HepG2 (cell line): ENCODE measurements at regions not wholly inside any gene's neighbourhood (a gene's known extent, or its start where the extent isn't known, plus 50 kb on each side); places are given as distances from the start of the nearest gene placed in this dataset.

Experiments used
- ATAC-seq: fragments of 200-7000 bp; cut with Tn5 transposase; 3 replicates; pipeline ENCODE4 v1.9.1; 2020; ENCODE audit warnings: mild to moderate bottlenecking, moderate library complexity
- BruUV-seq: library from RNA; stranded (reverse); fragments of 400-500 nt; replicated peaks from 2 replicates; lab custom pipeline; 2021; lab: Mats Ljungman, UMichigan
- CTCF ChIA-PET: fragments of 300-600 bp; formaldehyde crosslinking; extraction: SDS; loops from one replicate; lab custom pipeline; 2021; ENCODE audit warnings: low total read pairs, inconsistent platforms, low intra/inter-chr PET ratio; lab: Yijun Ruan, JAX
- POLR2A ChIA-PET: fragments of 350-600 bp; sonication (Branson Sonifier 250); formaldehyde crosslinking; loops from one replicate; lab custom pipeline; 2020; ENCODE audit warnings: antibody characterized with exemption, inconsistent platforms; lab: Yijun Ruan, JAX
- DNase-seq: peaks from one replicate; pipeline ENCODE4 v3.0.0-alpha.2; 2015; ENCODE audit warnings: low spot score
- FAIRE-seq: peaks from 3 replicates; lab custom pipeline; 2011; peaks lifted over from hg19 to GRCh38; lab: Jason Lieb, UNC
- H2AFZ ChIP-seq: one replicate; pipeline ENCODE4 v1.6.1; 2011; ENCODE audit warnings: low read length, inconsistent platforms
- H3K27ac ChIP-seq: fragments of 300-600 bp; 3 replicates; pipeline ENCODE4 v1.8.0; 2011; ENCODE audit warnings: mixed run types, mild to moderate bottlenecking, mixed read lengths, low read length, inconsistent platforms; ENCODE audit not compliant: insufficient read depth; ENCODE audit errors: extremely low read length
- H3K27me3 ChIP-seq, 2 experiments: fragments of 200-600 bp in 1 of 2; 2 replicates in 1 of 2; 3 replicates in 1 of 2; pipeline versions ENCODE4 v1.6.0 to v1.8.0; 2011; ENCODE audit warnings: low read length in 2 of 2, mild to moderate bottlenecking in 2 of 2, moderate library complexity in 2 of 2, inconsistent platforms in 1 of 2; ENCODE audit not compliant: insufficient read depth in 2 of 2, control insufficient read depth in 1 of 2
- H3K36me3 ChIP-seq, 2 experiments: fragments of 200-600 bp in 1 of 2; replicated peaks in 1 of 2; 2 replicates in 1 of 2; 3 replicates in 1 of 2; pipeline versions ENCODE4 v1.5.1 to v1.8.0; 2011; ENCODE audit warnings: low read length in 2 of 2, inconsistent platforms in 1 of 2; ENCODE audit not compliant: insufficient read depth in 2 of 2, control insufficient read depth in 1 of 2
- H3K4me1 ChIP-seq: 2 replicates; pipeline ENCODE4 v1.5.1; 2012; ENCODE audit warnings: low read length, inconsistent platforms; ENCODE audit not compliant: insufficient read depth
- H3K4me2 ChIP-seq: 2 replicates; pipeline ENCODE4 v1.6.0; 2011; ENCODE audit warnings: low read depth, low read length, inconsistent platforms
- H3K4me3 ChIP-seq, 3 experiments: fragments of 200-600 bp in 1 of 3; sonication (generic), shearing (Covaris generic) in 1 of 3; replicated peaks in 1 of 3; 2 replicates each; pipeline ENCODE4 v1.5.1; 2011 to 2016; ENCODE audit warnings: low read length in 3 of 3, inconsistent platforms in 2 of 3, low read depth in 2 of 3, mild to moderate bottlenecking in 2 of 3, control low read depth in 1 of 3, mixed read lengths in 1 of 3; ENCODE audit not compliant: insufficient read depth in 1 of 3
- H3K79me2 ChIP-seq: one replicate; pipeline ENCODE4 v1.6.1; 2011; ENCODE audit warnings: low read length, inconsistent platforms; ENCODE audit not compliant: insufficient read depth
- H3K9ac ChIP-seq: 2 replicates; pipeline ENCODE4 v1.6.0; 2011; ENCODE audit warnings: mild to moderate bottlenecking, low read depth, low read length, inconsistent platforms; ENCODE audit not compliant: insufficient read depth
- H3K9me3 ChIP-seq: 2 replicates; pipeline ENCODE4 v1.5.1; 2012; ENCODE audit warnings: mild to moderate bottlenecking, low read length
- H4K20me1 ChIP-seq: 2 replicates; pipeline ENCODE4 v1.6.0; 2011; ENCODE audit warnings: inconsistent platforms, mild to moderate bottlenecking, low read length, moderate library complexity; ENCODE audit not compliant: insufficient read depth
- ERF ChIP-seq: IDR thresholded peaks from 2 replicates; pipeline ENCODE4 v1.6.1; 2018; ENCODE audit warnings: missing biosample characterization, missing genetic modification reagents
- HMGXB4 ChIP-seq, 2 experiments: sonication (generic) in 1 of 2; formaldehyde crosslinking in 1 of 2; IDR thresholded peaks; 2 replicates each; pipeline versions ENCODE4 v1.4.0 to v1.6.1; 2018 to 2020; ENCODE audit warnings: missing genetic modification reagents in 2 of 2, borderline replicate concordance in 1 of 2, low read depth in 1 of 2, mild to moderate bottlenecking in 1 of 2, missing biosample characterization in 1 of 2
- MBNL3 ChIP-seq: fragments of 250-450 bp; sonication (Bioruptor Pico); conservative IDR thresholded peaks from 2 replicates; pipeline ENCODE4 v1.8.0; 2022; ENCODE audit warnings: mild to moderate bottlenecking, inconsistent platforms
- MEIS2 ChIP-seq: sonication (generic); formaldehyde crosslinking; IDR thresholded peaks from 2 replicates; pipeline ENCODE4 v1.9.0; 2021; ENCODE audit warnings: mild to moderate bottlenecking, missing genetic modification reagents
- MLLT10 ChIP-seq: sonication (generic); formaldehyde crosslinking; IDR thresholded peaks from 2 replicates; pipeline ENCODE4 v1.4.0; 2020; ENCODE audit warnings: missing genetic modification reagents
- REPIN1 ChIP-seq: sonication (generic); formaldehyde crosslinking; IDR thresholded peaks from 2 replicates; pipeline ENCODE4 v1.8.0; 2022; ENCODE audit warnings: missing genetic modification reagents, low read depth, mild to moderate bottlenecking, borderline replicate concordance
- ZNF205 ChIP-seq: IDR thresholded peaks from 2 replicates; pipeline ENCODE4 v1.6.1; 2018; ENCODE audit warnings: missing biosample characterization, missing genetic modification reagents
- ZNF207 ChIP-seq: fragments of 450-650 bp; IDR thresholded peaks from 2 replicates; pipeline ENCODE4 v1.6.1; 2016; ENCODE audit warnings: antibody characterized with exemption, borderline replicate concordance
- ZNF703 ChIP-seq: sonication (generic); formaldehyde crosslinking; IDR thresholded peaks from 2 replicates; pipeline ENCODE4 v1.5.1; 2020; ENCODE audit warnings: missing genetic modification reagents, mild to moderate bottlenecking, moderate library complexity, borderline replicate concordance
- ZNF766 ChIP-seq: sonication (generic); formaldehyde crosslinking; IDR thresholded peaks from 2 replicates; pipeline ENCODE4 v1.5.0; 2020; ENCODE audit warnings: missing genetic modification reagents, borderline replicate concordance
- ZNF782 ChIP-seq: sonication (generic); formaldehyde crosslinking; IDR thresholded peaks from 2 replicates; pipeline ENCODE4 v1.4.0; 2020; ENCODE audit warnings: missing genetic modification reagents, mild to moderate bottlenecking, borderline replicate concordance
- WGBS: methylation state at CpG from one replicate; pipeline ENCODE4 v1.1.6; 2017; ENCODE audit warnings: low lambda C conversion rate; 5-methylcytosine and 5-hydroxymethylcytosine counted together
- in situ Hi-C: cut with HindIII; loops from 2 replicates; pipeline ENCODE4 v1.10.0; 2017; ENCODE audit warnings: low pct_unique_long_range_greater_than_20kb; ENCODE audit not compliant: extremely low pct_ligation_motif_present
- intact Hi-C: fragments of 100-400 bp; cut with micrococcal nuclease; formaldehyde crosslinking; loops from one replicate; pipeline ENCODE4 v1.10.0; 2022; ENCODE audit not compliant: unreplicated experiment
- TF ChIP-seq, protein P1 (sequence below): sonication (generic); formaldehyde crosslinking; IDR thresholded peaks from 2 replicates; pipeline ENCODE4 v1.4.0; 2020; ENCODE audit warnings: missing genetic modification reagents

DNA sequence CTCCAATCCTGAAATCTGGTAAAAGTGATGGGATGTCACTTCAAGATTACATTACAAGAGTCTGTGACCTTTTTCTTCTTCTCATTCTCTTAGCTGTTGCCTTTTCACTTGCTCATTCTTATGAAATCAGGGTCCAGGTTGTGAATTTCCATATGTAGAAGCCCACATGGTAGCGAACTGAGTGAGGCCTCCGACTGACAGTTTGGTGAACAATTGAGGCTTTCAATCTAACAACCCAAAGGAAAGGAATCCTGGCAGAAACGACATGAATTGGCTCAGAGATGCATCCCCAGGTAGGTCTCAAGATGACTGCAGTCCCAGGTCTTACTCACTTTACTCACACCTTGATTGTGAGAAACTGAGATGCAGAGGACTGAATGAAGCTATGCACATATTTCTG, 203.4 kb upstream of the FAT4 start:
- no peak for FAIRE-seq
- Histone ChIP-seq H4K20me1 (no peaks in the 10 kb centered on the region), H3K4me1 (no peaks in the 10 kb centered on the region), H2AFZ (no peak overlapping the region), H3K4me2 (no peak overlapping the region), H3K27ac (no peak overlapping the region), H3K9me3 (no peaks in the 10 kb centered on the region), H3K79me2 (no peaks in the 10 kb centered on the region), H3K36me3 (no peaks in the 10 kb centered on the region), H3K9ac (no peak overlapping the region), H3K4me3 (no peak overlapping the region), H3K27me3 (no peaks in the 10 kb centered on the region)
- no peak for TF ChIP-seq HMGXB4 (CRISPR knock-in tag; IDR thresholded peaks at IDR 0.05; ENCODE audit: borderline replicate concordance in 1 of 2, low read depth in 1 of 2)
- TF ChIP-seq ZNF207, result no peak
- no peak for TF ChIP-seq ERF (CRISPR knock-in tag)
- TF ChIP-seq ZNF205 (CRISPR knock-in tag), result no peak
- TF ChIP-seq MBNL3 (CRISPR knock-in tag), result no peak
- TF ChIP-seq ZNF782 (CRISPR knock-in tag), result no peak
- TF ChIP-seq MEIS2 (CRISPR knock-in tag), result no peak
- no peak for TF ChIP-seq ZNF703 (CRISPR knock-in tag)
- no peak for TF ChIP-seq MLLT10
- TF ChIP-seq ZNF766 (CRISPR knock-in tag), result no peak
- TF ChIP-seq REPIN1 (CRISPR knock-in tag), result no peak
- TF ChIP-seq, protein P1, sequence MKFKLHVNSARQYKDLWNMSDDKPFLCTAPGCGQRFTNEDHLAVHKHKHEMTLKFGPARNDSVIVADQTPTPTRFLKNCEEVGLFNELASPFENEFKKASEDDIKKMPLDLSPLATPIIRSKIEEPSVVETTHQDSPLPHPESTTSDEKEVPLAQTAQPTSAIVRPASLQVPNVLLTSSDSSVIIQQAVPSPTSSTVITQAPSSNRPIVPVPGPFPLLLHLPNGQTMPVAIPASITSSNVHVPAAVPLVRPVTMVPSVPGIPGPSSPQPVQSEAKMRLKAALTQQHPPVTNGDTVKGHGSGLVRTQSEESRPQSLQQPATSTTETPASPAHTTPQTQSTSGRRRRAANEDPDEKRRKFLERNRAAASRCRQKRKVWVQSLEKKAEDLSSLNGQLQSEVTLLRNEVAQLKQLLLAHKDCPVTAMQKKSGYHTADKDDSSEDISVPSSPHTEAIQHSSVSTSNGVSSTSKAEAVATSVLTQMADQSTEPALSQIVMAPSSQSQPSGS (CRISPR knock-in tag), result no peak
- POLR2A ChIA-PET, result no interaction called here
- no peak for ATAC-seq
- intact Hi-C loops (no loop called here), in situ Hi-C loops (no loop called here)
- CTCF ChIA-PET, result no interaction called here
- DNase-seq, result no peak
- no TSS peak for BruUV-seq
- WGBS, result 2% methylated on average over 3 of the region's 3 CpGs
